SH-SY5Y (cell line): ENCODE measurements at regions not wholly inside any gene's neighbourhood (a gene's known extent, or its start where the extent isn't known, plus 50 kb on each side); places are given as distances from the start of the nearest gene placed in this dataset.

ENCODE experiments used
- GATA2 ChIP-seq: IDR thresholded peaks from 2 replicates; pipeline ENCODE4 v1.6.1; 2011; ENCODE audit warnings: mild to moderate bottlenecking, low read depth, low read length
- GATA3 ChIP-seq: IDR thresholded peaks from 2 replicates; pipeline ENCODE4 v1.6.1; 2011; ENCODE audit warnings: low read depth, mild to moderate bottlenecking, low read length, moderate library complexity

DNA sequence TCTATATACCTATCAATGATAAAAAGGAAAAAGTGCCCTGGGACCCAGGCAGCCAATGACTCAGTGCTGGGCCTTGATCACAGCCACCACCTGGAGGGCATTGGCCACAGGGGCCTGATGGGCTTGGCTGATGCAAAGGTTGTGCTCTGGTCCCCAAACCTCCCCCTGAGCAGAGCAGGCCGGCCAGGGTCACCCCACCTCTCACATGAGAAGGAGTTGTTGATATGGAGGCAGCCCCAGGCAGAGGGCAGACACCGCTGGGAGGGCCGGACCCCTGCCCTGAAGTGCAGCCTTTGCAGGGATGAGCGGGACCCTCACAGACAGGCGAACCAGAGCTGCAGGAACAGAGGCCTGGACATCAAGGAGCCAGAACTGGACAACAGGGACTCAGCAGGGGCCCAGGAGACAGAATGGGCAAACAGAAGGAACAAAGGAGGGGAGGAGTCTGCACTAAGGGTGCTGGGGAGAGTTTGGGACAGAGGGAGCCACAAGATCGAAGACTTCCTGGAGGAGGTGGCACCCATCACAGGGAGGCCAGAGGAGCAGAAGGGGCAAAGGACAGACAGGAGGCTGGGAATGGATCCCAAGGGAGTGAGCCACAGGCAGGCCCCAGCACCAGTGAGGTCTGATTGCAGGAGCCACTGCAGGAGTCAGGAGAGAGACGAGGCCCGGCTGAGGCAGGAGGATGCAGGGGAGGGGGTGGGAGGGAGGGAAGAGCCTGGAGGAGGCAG is 105.0 kb downstream of the TNFAIP2 start:
- TF ChIP-seq GATA2 (no peak), GATA3 (no peak)
